Activated naive CD4-positive, alpha-beta T cell treated with Interleukin-2 at 50 U/mL for 16 hours (primary cell): ENCODE measurements at regions not wholly inside any gene's neighbourhood (a gene's known extent, or its start where the extent isn't known, plus 50 kb on each side); places are given as distances from the start of the nearest gene placed in this dataset.

Source experiments
- DNase-seq: peaks from one replicate; pipeline ENCODE4 v3.0.0-alpha.2; 2020

DNA sequence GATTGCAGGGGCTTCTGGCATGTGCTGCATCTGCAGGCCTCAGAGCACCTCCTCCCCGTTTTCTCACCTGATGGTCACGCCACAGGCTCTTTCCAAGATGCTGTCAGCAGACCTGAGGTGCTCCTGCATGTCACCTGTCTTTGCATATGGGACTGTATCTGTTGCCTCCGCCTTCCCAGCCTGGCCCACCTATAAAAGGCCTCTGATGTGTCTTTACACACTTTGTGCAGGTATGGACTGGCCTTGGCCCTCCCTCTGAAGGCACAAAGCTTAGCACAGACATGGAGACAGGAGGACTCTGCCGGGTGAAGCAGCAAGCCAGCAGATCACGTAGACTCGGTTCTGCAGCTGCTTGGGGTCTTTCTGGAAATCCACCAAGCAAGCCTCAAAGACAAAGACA lies 220.9 kb upstream of the PPP2R2D start:
- DNase-seq, result no peak

- no peak for DNase-seq
Measured at GRCh38 chr10:131681122-131681521, 219.7 kb upstream of the PPP2R2D start.

DNA sequence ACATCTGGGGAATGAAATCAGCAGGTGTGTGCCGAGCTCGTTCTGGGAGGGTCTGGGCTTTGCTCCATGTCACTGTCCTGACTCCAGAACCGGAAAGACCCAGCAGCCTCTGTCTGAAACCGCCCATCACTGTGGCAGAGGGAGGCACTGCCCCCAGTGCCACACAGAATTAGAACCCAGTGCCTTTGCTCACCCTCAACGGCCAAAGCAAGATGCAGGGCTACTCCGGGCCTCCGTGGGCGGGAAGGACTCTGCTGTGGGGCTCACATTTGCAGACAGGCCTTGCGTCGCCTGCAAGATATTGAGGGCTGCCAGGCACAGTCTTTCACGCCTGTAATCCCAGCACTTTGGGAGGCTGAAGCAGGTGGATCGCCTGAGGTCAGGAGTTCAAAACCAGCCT lies 219.2 kb upstream of the PPP2R2D start:
- DNase-seq, result no peak

DNA sequence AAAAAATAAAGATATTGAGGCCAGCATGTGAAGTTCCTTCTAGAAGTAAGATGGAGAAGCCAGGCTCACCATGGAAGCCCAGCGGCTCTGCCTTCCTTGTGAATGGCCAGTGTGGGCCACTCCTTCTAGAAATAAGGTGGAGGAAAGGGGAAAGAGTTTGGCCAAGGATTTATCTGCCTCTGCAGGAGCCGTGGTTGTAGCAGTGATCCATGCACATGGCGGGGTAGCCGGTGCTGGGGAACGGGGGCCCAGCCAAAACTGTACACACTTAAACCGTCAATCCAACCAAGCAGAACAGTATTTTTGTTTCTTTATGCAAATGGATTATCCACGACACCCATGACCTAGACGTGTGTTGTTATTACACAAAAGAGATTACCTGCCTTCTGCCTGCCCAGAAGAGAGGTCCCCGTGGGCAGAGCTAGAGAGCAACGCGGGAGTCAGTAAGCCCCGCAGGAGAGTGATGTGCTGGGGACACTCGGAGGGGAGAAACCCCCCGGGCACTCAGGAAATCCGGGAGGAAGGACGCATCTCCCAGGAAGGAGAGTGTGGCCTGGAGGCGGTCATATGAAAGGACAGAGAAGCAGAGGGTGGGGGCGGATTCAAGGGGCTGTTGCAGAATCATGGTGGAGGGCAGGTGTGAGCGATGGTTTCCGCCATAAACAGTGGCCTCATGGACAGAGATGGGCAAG lies 218.4 kb upstream of the PPP2R2D start:
- DNase-seq, result no peak

GRCh38 chr10:131683281-131683861 lies 217.4 kb upstream of the PPP2R2D start:
- no peak for DNase-seq

GRCh38 chr10:131683941-131684340 lies 216.9 kb upstream of the PPP2R2D start:
- no peak for DNase-seq

DNA sequence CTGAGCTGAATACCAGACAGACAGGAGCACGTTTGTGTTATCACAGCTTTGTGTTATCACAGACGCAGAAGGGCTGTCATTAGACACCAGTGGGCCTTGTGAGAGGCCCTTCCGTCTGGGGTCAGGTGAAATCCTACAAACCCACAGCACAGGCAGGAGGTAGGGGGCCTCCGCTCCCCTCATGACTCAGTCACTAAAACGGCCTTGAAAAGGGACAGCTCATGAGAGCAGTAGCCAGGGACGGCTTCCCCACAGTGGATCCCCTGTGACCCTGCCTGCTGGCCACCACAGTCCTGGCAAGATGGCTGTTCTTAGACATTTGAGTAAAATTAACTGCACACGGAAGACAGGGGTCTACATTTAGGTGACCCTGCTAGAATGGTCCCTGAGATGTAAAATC lies 215.8 kb upstream of the PPP2R2D start:
- DNase-seq, result no peak

DNA sequence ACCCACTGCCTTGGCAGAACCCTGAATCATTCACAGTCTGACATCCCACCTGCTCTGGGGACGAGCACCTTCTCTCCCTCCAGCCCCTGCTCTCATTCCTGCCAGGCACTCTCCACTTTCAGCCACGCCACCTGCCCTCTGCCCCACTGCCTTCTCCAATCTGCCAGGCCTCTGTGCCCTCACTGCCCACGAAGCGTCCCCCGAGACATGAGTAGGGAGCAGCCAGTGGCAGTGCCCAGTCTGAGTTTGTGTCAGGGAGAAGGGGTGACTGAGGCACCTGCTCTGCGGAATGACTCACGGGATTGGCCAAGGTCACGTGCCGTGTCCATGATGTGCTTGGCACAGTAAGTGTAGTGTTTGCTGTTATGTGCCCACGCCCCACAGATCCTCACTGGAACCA lies 215.2 kb upstream of the PPP2R2D start:
- no peak for DNase-seq

DNA sequence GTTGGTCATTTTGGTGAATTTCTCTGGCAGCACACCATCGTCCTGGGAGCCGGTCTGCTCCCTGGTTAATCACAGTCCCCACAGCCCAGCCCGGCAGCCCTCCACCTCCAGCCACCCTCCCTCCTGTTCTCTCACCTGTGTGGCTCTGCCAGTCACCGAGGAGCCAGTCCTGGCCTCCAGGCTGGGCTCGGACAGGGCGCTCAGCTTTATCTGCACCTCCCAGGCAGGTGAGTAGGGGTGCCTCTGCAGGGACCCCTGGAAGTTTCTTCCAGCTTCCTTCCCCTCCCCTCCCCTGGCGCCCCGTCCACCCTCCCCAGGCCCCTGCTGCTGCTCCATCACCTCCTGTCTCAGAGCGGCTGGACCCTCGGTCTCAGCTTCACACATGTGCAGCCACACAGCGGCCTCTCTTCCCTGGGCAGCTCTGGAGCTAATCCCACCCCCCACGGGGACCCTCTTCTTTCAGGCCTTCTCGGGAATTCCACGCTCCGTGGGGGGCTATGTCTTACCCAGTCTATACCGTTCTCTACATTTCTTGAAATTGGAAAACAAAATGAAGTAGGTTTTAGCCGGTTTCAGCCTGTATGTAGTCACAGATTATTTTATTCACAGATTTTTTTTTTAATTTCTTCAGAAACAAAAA lies 213.9 kb upstream of the PPP2R2D start:
- DNase-seq, result no peak

DNA sequence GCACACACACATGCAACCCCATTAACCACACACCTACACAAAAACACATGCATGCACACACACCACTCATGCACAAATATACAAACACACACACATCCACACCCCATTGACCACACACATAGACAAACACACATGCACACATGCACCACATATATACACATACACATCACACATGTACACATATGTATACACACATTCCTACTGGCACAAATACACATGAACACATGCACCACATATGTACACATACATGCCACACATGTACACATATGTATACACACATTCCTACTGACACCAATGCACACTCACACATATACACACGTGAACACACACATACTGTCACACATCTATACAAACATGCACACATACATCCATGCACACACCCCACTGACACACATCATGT lies 212.5 kb upstream of the PPP2R2D start:
- no peak for DNase-seq

DNA sequence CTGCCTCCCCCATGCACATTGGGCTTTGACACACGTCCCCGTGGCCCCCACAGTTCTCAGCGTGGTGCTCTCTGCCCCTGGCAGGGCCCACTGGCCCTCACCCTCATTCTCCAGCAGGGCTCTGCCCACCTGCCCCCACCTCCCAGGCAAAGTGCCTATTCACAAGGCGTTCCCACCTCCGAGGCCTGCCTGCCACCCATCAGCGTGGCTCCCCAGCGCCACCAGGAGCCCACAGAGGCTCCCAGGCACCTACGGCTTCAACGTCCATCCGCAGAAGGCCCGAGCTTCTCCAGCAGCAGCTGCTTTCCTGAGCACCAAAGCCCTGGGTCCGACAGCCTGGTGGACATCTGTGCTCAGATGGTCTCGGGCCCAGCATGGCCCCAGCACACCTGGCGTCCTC lies 211.8 kb upstream of the PPP2R2D start:
- DNase-seq, result no peak

DNA sequence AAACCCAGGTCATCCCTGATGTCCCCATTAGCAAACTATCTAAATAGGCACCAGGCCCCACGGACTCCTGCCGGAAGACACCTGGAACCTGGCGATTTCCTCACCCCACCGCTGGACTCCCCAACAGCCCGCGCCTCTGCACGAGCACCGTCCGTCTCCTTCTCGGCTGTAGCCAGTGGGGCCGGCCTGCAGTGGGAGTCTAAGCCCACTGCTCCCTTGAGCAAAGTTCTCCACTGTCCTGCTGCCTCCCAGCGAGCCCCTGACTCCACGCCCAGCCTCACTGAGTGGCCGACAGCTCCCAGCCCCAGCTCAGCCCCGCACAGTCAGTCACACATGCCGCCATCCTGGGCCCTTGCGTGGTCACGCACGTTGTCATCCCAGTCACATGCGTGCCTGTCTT lies 211.3 kb upstream of the PPP2R2D start:
- DNase-seq, result no peak

DNA sequence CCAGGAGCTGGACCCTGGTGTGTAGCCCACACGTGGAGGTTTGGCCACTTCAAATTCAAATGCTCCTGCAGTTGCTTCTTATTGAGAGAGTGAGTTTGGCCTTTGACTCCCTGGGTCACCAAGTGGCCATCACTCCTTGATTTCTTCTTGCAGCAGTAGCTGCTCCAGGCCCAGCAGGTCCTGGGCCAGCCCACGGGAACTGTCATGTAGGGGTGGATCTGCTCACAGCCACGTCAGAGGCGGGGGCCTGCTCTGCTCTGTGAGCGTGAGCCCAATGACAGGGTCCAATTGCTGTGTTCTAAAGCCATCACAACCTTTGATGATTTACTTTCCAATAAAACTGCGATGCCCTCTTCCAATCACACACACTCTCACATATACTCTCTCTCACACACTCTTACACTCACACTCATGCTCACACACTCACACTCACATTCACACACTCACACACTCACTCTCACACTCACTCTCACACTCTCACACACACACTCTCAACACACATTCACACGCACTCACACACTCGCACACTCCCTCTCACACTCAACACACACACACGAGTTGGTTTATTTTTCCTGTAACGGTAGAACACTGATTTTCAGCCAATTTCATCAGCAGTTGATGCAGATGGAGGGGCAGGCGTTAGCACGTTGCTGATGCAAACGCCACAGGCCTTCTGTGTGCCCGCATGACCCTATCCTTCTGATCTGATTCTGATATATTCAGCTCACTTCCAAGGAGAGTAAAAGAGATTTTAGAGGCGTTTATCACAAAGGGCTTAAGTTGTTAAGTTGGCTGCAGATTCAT lies 210.7 kb upstream of the PPP2R2D start:
- DNase-seq, result no peak

- DNase-seq, result no peak
Measured at GRCh38 chr10:131690805-131691239, 210.0 kb upstream of the PPP2R2D start.

GRCh38 chr10:131691481-131692090 lies 209.2 kb upstream of the PPP2R2D start:
- no peak for DNase-seq

DNA sequence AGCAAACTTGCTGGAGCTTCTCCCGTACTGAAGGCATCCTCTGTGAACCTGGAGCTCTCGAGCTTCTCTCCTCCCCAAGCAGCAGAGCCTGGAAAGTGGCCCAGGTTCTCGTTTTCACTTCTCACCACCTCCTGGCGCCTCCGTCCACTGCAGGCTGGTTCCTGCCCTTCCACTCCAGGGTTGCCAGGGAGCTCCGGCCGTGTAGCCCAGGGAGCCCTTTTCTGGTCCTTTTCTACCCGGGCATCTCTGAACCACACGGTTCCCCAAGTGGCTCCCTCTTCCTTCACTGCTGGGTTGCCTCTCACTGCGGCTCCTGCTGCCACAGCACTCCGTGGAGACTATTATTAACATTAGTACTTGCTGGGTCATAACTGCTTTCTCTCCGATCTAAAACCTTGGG lies 208.6 kb upstream of the PPP2R2D start:
- DNase-seq, result no peak

- no peak for DNase-seq
Measured at GRCh38 chr10:131692686-131693334, 208.0 kb upstream of the PPP2R2D start.

DNA sequence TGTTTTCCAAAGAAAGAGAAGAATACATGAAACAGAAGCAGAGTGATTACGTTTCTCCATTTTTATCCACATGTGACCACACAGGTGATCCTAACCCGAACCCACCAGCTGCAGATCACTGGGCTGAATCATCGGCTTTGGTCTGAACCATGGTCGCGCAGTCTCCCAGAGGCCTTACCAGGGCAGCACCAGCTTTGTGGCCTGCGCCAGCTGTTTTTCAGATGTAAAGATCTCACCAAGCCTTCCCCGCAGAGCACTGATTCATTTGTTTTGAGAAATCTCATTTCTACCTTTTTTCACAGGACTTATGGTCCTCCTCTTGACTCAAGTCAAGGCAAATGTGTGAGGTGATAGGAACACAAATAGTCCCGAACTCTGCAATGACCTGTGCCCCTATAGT lies 207.0 kb upstream of the PPP2R2D start:
- no peak for DNase-seq

GRCh38 chr10:131694168-131694780 lies 206.5 kb upstream of the PPP2R2D start:
- DNase-seq, result no peak

DNA sequence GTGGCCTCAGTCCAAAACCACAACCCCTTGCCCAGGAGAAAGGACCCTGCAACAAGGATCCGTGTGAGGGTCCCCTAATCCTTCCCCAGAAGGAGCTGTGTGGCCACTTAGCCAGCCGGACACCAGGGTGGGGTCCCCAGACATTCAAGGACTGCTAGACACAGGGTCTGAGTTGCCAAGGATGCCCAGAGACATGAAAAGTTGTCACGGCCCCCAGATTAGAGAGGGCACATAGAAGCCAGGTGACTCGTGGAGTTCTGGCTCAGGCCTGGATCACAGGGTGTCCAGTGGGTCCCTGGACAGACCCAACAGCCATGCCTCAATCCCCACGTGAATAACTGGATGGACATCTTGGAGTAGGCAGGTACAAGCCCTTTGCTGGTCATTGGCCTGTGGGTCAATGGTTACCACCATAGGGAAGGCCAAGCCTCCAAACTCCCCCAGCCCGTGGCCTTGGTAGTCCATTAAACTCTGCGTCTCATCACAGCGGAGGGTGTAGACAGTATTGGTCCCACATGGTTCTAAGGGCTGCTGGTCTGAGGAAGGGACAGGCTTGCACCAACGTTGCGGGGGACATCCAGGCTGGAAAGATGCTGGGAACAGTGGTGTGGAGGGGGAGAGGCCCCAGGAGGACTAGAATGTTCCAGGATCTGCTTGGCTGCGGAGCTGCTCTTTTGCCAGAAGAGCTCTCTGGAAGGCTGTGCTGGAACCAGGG lies 205.9 kb upstream of the PPP2R2D start:
- DNase-seq, result no peak

DNA sequence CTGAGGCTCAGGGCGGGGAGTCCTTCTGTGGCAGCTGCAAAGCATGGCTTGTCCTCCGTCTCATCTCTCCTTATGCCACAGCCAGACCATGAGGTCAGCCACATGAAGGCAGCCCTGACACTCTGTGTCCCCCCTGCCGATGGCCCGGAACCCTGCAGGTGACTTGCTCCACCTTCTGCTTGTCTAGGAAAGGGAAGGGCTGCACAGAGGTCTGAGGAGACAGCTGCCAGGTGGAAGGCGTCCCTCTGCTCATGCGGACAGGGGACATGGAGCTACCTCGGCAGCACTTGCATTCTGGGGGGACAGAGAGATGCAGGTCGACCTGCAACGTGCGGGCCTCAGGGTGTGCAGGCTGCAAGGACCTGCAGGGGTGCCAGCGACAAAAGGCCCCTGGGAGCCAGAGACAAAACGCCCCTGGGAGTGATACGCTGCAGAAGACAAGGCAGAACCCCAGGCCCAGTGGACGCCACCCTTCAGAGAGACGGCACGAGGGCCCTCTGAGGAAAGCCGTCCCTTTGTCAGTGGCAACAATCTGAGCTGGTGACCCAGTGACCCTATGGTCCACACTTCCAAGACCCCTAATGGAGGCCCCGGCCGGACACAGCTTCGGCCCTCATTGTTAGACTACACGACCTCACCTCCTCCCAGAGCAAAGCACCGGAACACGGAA lies 205.2 kb upstream of the PPP2R2D start:
- DNase-seq, result no peak
